B cell (primary cell): ENCODE measurements at regions not wholly inside any gene's neighbourhood (a gene's known extent, or its start where the extent isn't known, plus 50 kb on each side); places are given as distances from the start of the nearest gene placed in this dataset.

ENCODE experiments used
- ATAC-seq: fragments of 200-7000 bp; cut with Tn5 transposase; one replicate; pipeline ENCODE4 v1.10.0; 2021; ENCODE audit warnings: low read depth, mild to moderate bottlenecking, moderate number of reproducible peaks, moderate library complexity
- CTCF ChIA-PET: fragments of 350-600 bp; sonication (Branson Sonifier 250); formaldehyde crosslinking; loops from one replicate; lab custom pipeline; 2021; ENCODE audit warnings: antibody characterized with exemption, inconsistent platforms; lab: Charles Lee
- POLR2A ChIA-PET: fragments of 350-600 bp; sonication (Branson Sonifier 250); formaldehyde crosslinking; loops from one replicate; lab custom pipeline; 2021; ENCODE audit warnings: antibody characterized with exemption; lab: Charles Lee
- DNase-seq: peaks from one replicate; pipeline ENCODE4 v3.0.0; 2013
- H2AFZ ChIP-seq: 2 replicates; pipeline ENCODE4 v1.6.1; 2012; ENCODE audit warnings: mild to moderate bottlenecking, low read depth, low read length; ENCODE audit not compliant: insufficient read depth, poor library complexity, severe bottlenecking
- H3K27ac ChIP-seq, 2 donors: 1 replicate in 1 of 2; 2 replicates in 1 of 2; pipeline ENCODE4 v1.5.1; 2012 to 2013; ENCODE audit warnings: low read length in 2 of 2, mild to moderate bottlenecking in 2 of 2, moderate library complexity in 1 of 2
- H3K27me3 ChIP-seq, 4 experiments: fragments of 200-600 bp in 1 of 4; sonication (generic) in 1 of 4; replicated peaks in 1 of 4; 1 replicate in 2 of 4; 2 replicates in 2 of 4; pipeline versions ENCODE4 v1.6.1 to v1.7.0; 2013 to 2016; ENCODE audit warnings: low read length in 3 of 4, mild to moderate bottlenecking in 2 of 4, mixed read lengths in 1 of 4, moderate library complexity in 1 of 4; ENCODE audit not compliant: insufficient read depth in 4 of 4, control insufficient read depth in 3 of 4; ENCODE audit errors: control extremely low read depth in 1 of 4
- H3K36me3 ChIP-seq, 2 experiments: replicated peaks in 1 of 2; 1 replicate in 1 of 2; 2 replicates in 1 of 2; pipeline versions ENCODE4 v1.6.1 to v1.7.1; 2013; ENCODE audit warnings: low read length in 1 of 2; ENCODE audit not compliant: insufficient read depth in 2 of 2, control insufficient read depth in 1 of 2; ENCODE audit errors: control extremely low read depth in 1 of 2, extremely low read depth in 1 of 2
- H3K4me1 ChIP-seq, 2 donors: fragments of 200-600 bp in 1 of 2; sonication (generic) in 1 of 2; 1 replicate in 1 of 2; 2 replicates in 1 of 2; pipeline versions ENCODE4 v1.5.1 to v1.6.1; 2013 to 2017; ENCODE audit warnings: low read length in 2 of 2; ENCODE audit not compliant: control insufficient read depth in 2 of 2, insufficient read depth in 2 of 2
- H3K4me2 ChIP-seq: replicated peaks from 2 replicates; pipeline ENCODE3; 2012; ENCODE audit warnings: mild to moderate bottlenecking, low read depth, low read length; ENCODE audit not compliant: poor library complexity, severe bottlenecking
- H3K4me3 ChIP-seq, 5 experiments: fragments of 200-600 bp in 1 of 5; sonication (generic) in 1 of 5; 1 replicate in 3 of 5; 2 replicates in 2 of 5; pipeline versions ENCODE4 v1.5.1 to v1.7.0; 2011 to 2016; ENCODE audit warnings: low read length in 4 of 5, mild to moderate bottlenecking in 4 of 5, low read depth in 2 of 5, control low read depth in 1 of 5, moderate library complexity in 1 of 5; ENCODE audit not compliant: insufficient read depth in 1 of 5; ENCODE audit errors: control extremely low read depth in 1 of 5, extremely low read depth in 1 of 5
- H3K79me2 ChIP-seq: fragments of 200-600 bp; sonication (generic); one replicate; pipeline ENCODE4 v1.6.0; 2016; ENCODE audit warnings: low read length; ENCODE audit not compliant: control insufficient read depth, insufficient read depth
- H3K9ac ChIP-seq: fragments of 200-600 bp; sonication (generic); 2 replicates; pipeline ENCODE4 v1.6.1; 2017; ENCODE audit warnings: mild to moderate bottlenecking, low read length, moderate library complexity
- H3K9me3 ChIP-seq, 3 donors: one replicate each; pipeline versions ENCODE4 v1.6.1 to v1.7.1; 2013; ENCODE audit warnings: low read length in 2 of 3; ENCODE audit not compliant: control insufficient read depth in 2 of 3, insufficient read depth in 1 of 3; ENCODE audit errors: control extremely low read depth in 1 of 3
- H4K20me1 ChIP-seq: 2 replicates; pipeline ENCODE4 v1.6.0; 2012; ENCODE audit warnings: mild to moderate bottlenecking, low read length; ENCODE audit not compliant: insufficient read depth, control insufficient read depth, poor library complexity, severe bottlenecking
- H3K27ac Mint-ChIP-seq: one replicate; pipeline ENCODE4 v1.8.0; 2021; ENCODE audit warnings: mixed read lengths
- H3K27me3 Mint-ChIP-seq: one replicate; pipeline ENCODE4 v1.8.0; 2021; ENCODE audit warnings: mixed read lengths
- H3K4me1 Mint-ChIP-seq: one replicate; pipeline ENCODE4 v1.8.0; 2021; ENCODE audit warnings: mixed read lengths
- H3K4me3 Mint-ChIP-seq: one replicate; pipeline ENCODE4 v1.8.0; 2021; ENCODE audit warnings: mixed read lengths
- H3K9me3 Mint-ChIP-seq: one replicate; pipeline ENCODE4 v1.8.0; 2022; ENCODE audit warnings: mixed read lengths; ENCODE audit not compliant: insufficient read depth
- EZH2 ChIP-seq: IDR thresholded peaks from 2 replicates; pipeline ENCODE4 v1.6.1; 2012; ENCODE audit warnings: borderline replicate concordance, low read depth, mild to moderate bottlenecking, moderate library complexity, low read length; ENCODE audit not compliant: insufficient read depth, poor library complexity, severe bottlenecking
- WGBS: methylation state at CpG from one replicate; pipeline ENCODE4 v1.1.5; 2013; ENCODE audit warnings: missing lambda C conversion rate; ENCODE audit not compliant: insufficient coverage; 5-methylcytosine and 5-hydroxymethylcytosine counted together
- intact Hi-C: fragments of 100-400 bp; cut with micrococcal nuclease; formaldehyde crosslinking; loops from one replicate; pipeline ENCODE4 v1.10.0; 2022
- TF ChIP-seq, protein P1 (sequence below): fragments of 200-600 bp; IDR thresholded peaks from one replicate; pipeline ENCODE4 v1.8.0; 2022; ENCODE audit warnings: antibody characterized with exemption, mild to moderate bottlenecking

- no peaks in the 10 kb centered on the region for H4K20me1 ChIP-seq
- no peak overlapping the region for H3K27ac Mint-ChIP-seq
- no peaks in the 10 kb centered on the region for H3K27me3 Mint-ChIP-seq
- H3K4me1 Mint-ChIP-seq: no peaks in the 10 kb centered on the region
- H3K4me1 ChIP-seq: no peaks in the 10 kb centered on the region
- no peaks in the 10 kb centered on the region for H3K36me3 ChIP-seq
- WGBS: 100% methylated on average over 1 of the region's 2 CpGs
- no peaks in the 10 kb centered on the region for H3K79me2 ChIP-seq
- no peak overlapping the region for H3K9ac ChIP-seq
- POLR2A ChIA-PET: no interaction called here
- no peak overlapping the region for H3K4me3 ChIP-seq
- intact Hi-C loops: no loop called here
- DNase-seq: no peak
- H3K27me3 ChIP-seq: no peaks in the 10 kb centered on the region
- H3K4me3 Mint-ChIP-seq: no peak overlapping the region
- TF ChIP-seq, protein P1, sequence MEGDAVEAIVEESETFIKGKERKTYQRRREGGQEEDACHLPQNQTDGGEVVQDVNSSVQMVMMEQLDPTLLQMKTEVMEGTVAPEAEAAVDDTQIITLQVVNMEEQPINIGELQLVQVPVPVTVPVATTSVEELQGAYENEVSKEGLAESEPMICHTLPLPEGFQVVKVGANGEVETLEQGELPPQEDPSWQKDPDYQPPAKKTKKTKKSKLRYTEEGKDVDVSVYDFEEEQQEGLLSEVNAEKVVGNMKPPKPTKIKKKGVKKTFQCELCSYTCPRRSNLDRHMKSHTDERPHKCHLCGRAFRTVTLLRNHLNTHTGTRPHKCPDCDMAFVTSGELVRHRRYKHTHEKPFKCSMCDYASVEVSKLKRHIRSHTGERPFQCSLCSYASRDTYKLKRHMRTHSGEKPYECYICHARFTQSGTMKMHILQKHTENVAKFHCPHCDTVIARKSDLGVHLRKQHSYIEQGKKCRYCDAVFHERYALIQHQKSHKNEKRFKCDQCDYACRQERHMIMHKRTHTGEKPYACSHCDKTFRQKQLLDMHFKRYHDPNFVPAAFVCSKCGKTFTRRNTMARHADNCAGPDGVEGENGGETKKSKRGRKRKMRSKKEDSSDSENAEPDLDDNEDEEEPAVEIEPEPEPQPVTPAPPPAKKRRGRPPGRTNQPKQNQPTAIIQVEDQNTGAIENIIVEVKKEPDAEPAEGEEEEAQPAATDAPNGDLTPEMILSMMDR: no peak
- TF ChIP-seq EZH2: no peak
- H3K9me3 Mint-ChIP-seq: peaks cover 2% of the 10 kb centered on the region
- ATAC-seq: no peak
- no peak overlapping the region for H3K27ac ChIP-seq
- no peak overlapping the region for H2AFZ ChIP-seq
- no peak overlapping the region for H3K4me2 ChIP-seq
- CTCF ChIA-PET: no interaction called here
- H3K9me3 ChIP-seq: peaks cover 0 to 3% (median 0%) of the 10 kb centered on the region in 3 donors
Observed at GRCh38 chr16:59905131-59905530, 1171.0 kb upstream of the GOT2 start.

- no peak for TF ChIP-seq EZH2
- TF ChIP-seq, protein P1: no peak
- H3K27ac ChIP-seq: no peak overlapping the region
- no peak overlapping the region for H3K4me3 ChIP-seq
- H3K9ac ChIP-seq: no peak overlapping the region
- no peaks in the 10 kb centered on the region for H3K4me1 ChIP-seq
- ChIA-PET POLR2A (no interaction called here), CTCF (no interaction called here)
- Mint-ChIP-seq H3K27ac (no peak overlapping the region), H3K4me3 (no peak overlapping the region), H3K4me1 (no peaks in the 10 kb centered on the region), H3K9me3 (peaks cover 5% of the 10 kb centered on the region), H3K27me3 (no peaks in the 10 kb centered on the region)
- 86% methylated on average over 2 of the region's 2 CpGs for WGBS
- no peak for ATAC-seq
- H3K9me3 ChIP-seq: peaks cover 0 to 3% (median 2%) of the 10 kb centered on the region in 3 donors
- H3K4me2 ChIP-seq: no peak overlapping the region
- H3K36me3 ChIP-seq: no peaks in the 10 kb centered on the region
- intact Hi-C loops: no loop called here
- no peaks in the 10 kb centered on the region for H3K79me2 ChIP-seq
- H2AFZ ChIP-seq: no peak overlapping the region
- no peak for DNase-seq
- H4K20me1 ChIP-seq: no peaks in the 10 kb centered on the region
- H3K27me3 ChIP-seq: no peaks in the 10 kb centered on the region
Observed at GRCh38 chr16:59899940-59900339, 1165.8 kb upstream of the GOT2 start.
